GM12878 (cell line): ENCODE measurements at regions not wholly inside any gene's neighbourhood (a gene's known extent, or its start where the extent isn't known, plus 50 kb on each side); places are given as distances from the start of the nearest gene placed in this dataset.
A peak's percentile ranks its signal among the peaks of the same experiment; 100 is the strongest.

Experiments
- ATAC-seq: fragments of 200-7000 bp; cut with Tn5 transposase; 3 replicates; pipeline ENCODE4 v1.9.1; 2020; ENCODE audit warnings: mild to moderate bottlenecking, moderate library complexity
- BruUV-seq: library from RNA; stranded (reverse); fragments of 400-500 nt; replicated peaks from 2 replicates; lab custom pipeline; 2021; lab: Mats Ljungman, UMichigan
- CTCF ChIA-PET: fragments of 300-600 bp; sonication (Branson Sonifier 250); formaldehyde crosslinking; extraction: SDS; loops from one replicate; lab custom pipeline; 2021; ENCODE audit warnings: inconsistent platforms; lab: Yijun Ruan, JAX
- POLR2A ChIA-PET: fragments of 350-600 bp; formaldehyde crosslinking; extraction: SDS; loops from one replicate; lab custom pipeline; 2021; ENCODE audit warnings: inconsistent platforms; lab: Charles Lee
- RAD21 ChIA-PET: fragments of 300-600 bp; sonication (Branson Sonifier 250); formaldehyde crosslinking; loops from one replicate; lab custom pipeline; 2023; ENCODE audit warnings: antibody characterized with exemption; ENCODE audit not compliant: unreplicated experiment; lab: Charles Lee
- SMC1A ChIA-PET: fragments of 300-600 bp; sonication (Branson Sonifier 250); formaldehyde crosslinking; loops from one replicate; lab custom pipeline; 2023; ENCODE audit not compliant: unreplicated experiment, uncharacterized antibody; lab: Charles Lee
- DNase-seq: peaks from one replicate; pipeline ENCODE4 v3.0.0-alpha.2; 2011; ENCODE audit warnings: low read depth, low spot score
- FAIRE-seq: peaks from 3 replicates; lab custom pipeline; 2011; peaks lifted over from hg19 to GRCh38; lab: Jason Lieb, UNC
- H2AFZ ChIP-seq: 2 replicates; pipeline ENCODE4 v1.6.0; 2011; ENCODE audit warnings: low read depth, low read length, control low read depth; ENCODE audit not compliant: control insufficient read depth
- H3K27ac ChIP-seq: 2 replicates; pipeline ENCODE4 v1.5.1; 2011; ENCODE audit warnings: control low read depth; ENCODE audit not compliant: control insufficient read depth, insufficient read depth
- H3K27me3 ChIP-seq, 2 experiments: replicated peaks in 1 of 2; 2 replicates each; pipeline versions ENCODE4 v1.6.0 to v1.6.1; 2011; ENCODE audit warnings: low read length in 1 of 2; ENCODE audit not compliant: control insufficient read depth in 2 of 2, insufficient read depth in 2 of 2
- H3K36me3 ChIP-seq, 2 experiments: 2 replicates each; pipeline ENCODE4 v1.5.1; 2011; ENCODE audit warnings: low read length in 1 of 2; ENCODE audit not compliant: control insufficient read depth in 2 of 2, insufficient read depth in 2 of 2
- H3K4me1 ChIP-seq: 2 replicates; pipeline ENCODE4 v1.6.1; 2011; ENCODE audit warnings: mild to moderate bottlenecking, low read length, moderate library complexity, mixed read lengths; ENCODE audit not compliant: control insufficient read depth, insufficient read depth
- H3K4me2 ChIP-seq: 2 replicates; pipeline ENCODE4 v1.6.0; 2011; ENCODE audit warnings: control low read depth; ENCODE audit not compliant: control insufficient read depth, insufficient read depth
- H3K4me3 ChIP-seq: fragments of 200-600 bp; sonication (generic); 2 replicates; pipeline ENCODE4 v1.5.1; 2016
- H3K79me2 ChIP-seq: 2 replicates; pipeline ENCODE4 v1.6.0; 2011; ENCODE audit warnings: low read length; ENCODE audit not compliant: control insufficient read depth, insufficient read depth
- H3K9ac ChIP-seq: 2 replicates; pipeline ENCODE4 v1.8.0; 2011; ENCODE audit warnings: low read length, control low read depth, mixed read lengths; ENCODE audit not compliant: control insufficient read depth, insufficient read depth
- H3K9me3 ChIP-seq: replicated peaks from 3 replicates; pipeline ENCODE4 v1.5.1; 2011; ENCODE audit warnings: mild to moderate bottlenecking, low read length; ENCODE audit not compliant: control insufficient read depth, insufficient read depth
- H4K20me1 ChIP-seq: 2 replicates; pipeline ENCODE4 v1.6.0; 2011; ENCODE audit not compliant: control insufficient read depth, insufficient read depth
- BACH1 ChIP-seq: fragments of 450-650 bp; IDR thresholded peaks from 2 replicates; pipeline ENCODE4 v1.6.1; 2017; ENCODE audit warnings: mild to moderate bottlenecking, borderline replicate concordance
- CBFB ChIP-seq: IDR thresholded peaks from 2 replicates; pipeline ENCODE4 v1.6.1; 2016; ENCODE audit warnings: antibody characterized with exemption, low read depth
- CREB1 ChIP-seq: IDR thresholded peaks from 2 replicates; pipeline ENCODE4 v1.6.1; 2012; ENCODE audit warnings: low read depth, mild to moderate bottlenecking, inconsistent platforms
- FOS ChIP-seq: IDR thresholded peaks from 3 replicates; pipeline ENCODE4 v1.6.1; 2011; ENCODE audit warnings: borderline replicate concordance; ENCODE audit not compliant: insufficient read length; ENCODE audit errors: extremely low read depth
- KAT2A ChIP-seq: conservative IDR thresholded peaks from 2 replicates; pipeline ENCODE4 v1.6.1; 2011; ENCODE audit warnings: low read depth, low read length; ENCODE audit not compliant: control insufficient read depth
- MYB ChIP-seq: fragments of 150-350 bp; IDR thresholded peaks from 2 replicates; pipeline ENCODE4 v1.6.1; 2014; ENCODE audit warnings: mild to moderate bottlenecking, low read depth, low read length, borderline replicate concordance
- NFXL1 ChIP-seq: fragments of 450-650 bp; IDR thresholded peaks from 2 replicates; pipeline ENCODE4 v1.6.1; 2017; ENCODE audit warnings: antibody characterized with exemption, mild to moderate bottlenecking, borderline replicate concordance
- PAX8 ChIP-seq: fragments of 450-650 bp; IDR thresholded peaks from 2 replicates; pipeline ENCODE4 v1.6.1; 2017; ENCODE audit warnings: mild to moderate bottlenecking, moderate library complexity
- RAD51 ChIP-seq: fragments of 450-650 bp; IDR thresholded peaks from 2 replicates; pipeline ENCODE4 v1.6.1; 2016; ENCODE audit warnings: moderate library complexity, mild to moderate bottlenecking, inconsistent platforms
- RUNX3 ChIP-seq: IDR thresholded peaks from 2 replicates; pipeline ENCODE4 v1.6.1; 2012; ENCODE audit warnings: low read length, inconsistent platforms
- SMARCA5 ChIP-seq: fragments of 450-650 bp; IDR thresholded peaks from 2 replicates; pipeline ENCODE4 v1.6.1; 2017; ENCODE audit warnings: mild to moderate bottlenecking
- SREBF2 ChIP-seq: IDR thresholded peaks from 2 replicates; pipeline ENCODE4 v1.6.1; 2012; ENCODE audit warnings: mild to moderate bottlenecking, low read length
- TAF1 ChIP-seq: IDR thresholded peaks from 2 replicates; pipeline ENCODE4 v1.6.1; 2011; ENCODE audit warnings: mild to moderate bottlenecking, low read depth, low read length, borderline replicate concordance
- TARDBP ChIP-seq: IDR thresholded peaks from 2 replicates; pipeline ENCODE4 v1.6.1; 2016; ENCODE audit warnings: borderline replicate concordance
- TCF3 ChIP-seq: IDR thresholded peaks from 2 replicates; pipeline ENCODE4 v1.6.1; 2012; ENCODE audit warnings: low read depth, mild to moderate bottlenecking, low read length, borderline replicate concordance; ENCODE audit not compliant: insufficient read depth
- ZBTB11 ChIP-seq: fragments of 450-650 bp; formaldehyde crosslinking; IDR thresholded peaks from 2 replicates; pipeline ENCODE4 v1.5.0; 2022; ENCODE audit warnings: mild to moderate bottlenecking, missing genetic modification characterization
- WGBS: methylation state at CpG from one replicate; pipeline ENCODE4 v1.1.6; 2016; ENCODE audit warnings: low lambda C conversion rate; ENCODE audit not compliant: insufficient replicate concordance, insufficient coverage; ENCODE audit errors: missing lambda C conversion rate; 5-methylcytosine and 5-hydroxymethylcytosine counted together
- in situ Hi-C: fragments of 300-500 bp; cut with MboI; formaldehyde crosslinking; loops from 9 replicates; pipeline ENCODE4 v1.14.3; 2018; ENCODE audit warnings: mixed read lengths
- intact Hi-C: fragments of 100-400 bp; cut with micrococcal nuclease; formaldehyde crosslinking; loops from one replicate; pipeline ENCODE4 v1.14.2; 2022; ENCODE audit not compliant: unreplicated experiment

DNA sequence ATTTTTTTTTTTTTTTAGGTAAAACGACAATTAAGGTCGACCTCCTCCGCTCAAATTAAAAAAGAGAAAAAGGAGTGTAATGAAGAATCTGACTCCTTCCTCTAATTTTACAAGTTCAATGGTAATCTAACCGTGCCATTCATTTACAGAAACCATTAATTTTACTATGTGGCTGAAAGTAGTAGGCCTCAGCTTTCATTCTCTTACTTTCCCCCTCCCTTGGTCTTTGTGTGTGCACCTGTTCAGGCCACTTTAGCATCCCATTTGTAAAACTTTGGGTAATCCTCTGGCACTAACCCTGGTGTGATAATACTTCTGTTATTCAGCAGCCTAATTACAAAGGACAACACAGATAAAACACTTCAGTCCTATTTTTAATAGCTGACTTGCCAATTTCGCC, 128.1 kb downstream of the ASCL1 start (continued):
- no peak for TF ChIP-seq ZBTB11 (CRISPR knock-in tag)
- TF ChIP-seq RUNX3: peak; percentile 77
- no peak for TF ChIP-seq TARDBP
- TF ChIP-seq KAT2A: no peak
- TF ChIP-seq SREBF2: no peak
- TF ChIP-seq RAD51: no peak
- peak; percentile 73; the same call in 1 of the 2 replicates for TF ChIP-seq TCF3
- no peak for TF ChIP-seq CBFB
- TF ChIP-seq CREB1: no peak
- TF ChIP-seq FOS: no peak

DNA sequence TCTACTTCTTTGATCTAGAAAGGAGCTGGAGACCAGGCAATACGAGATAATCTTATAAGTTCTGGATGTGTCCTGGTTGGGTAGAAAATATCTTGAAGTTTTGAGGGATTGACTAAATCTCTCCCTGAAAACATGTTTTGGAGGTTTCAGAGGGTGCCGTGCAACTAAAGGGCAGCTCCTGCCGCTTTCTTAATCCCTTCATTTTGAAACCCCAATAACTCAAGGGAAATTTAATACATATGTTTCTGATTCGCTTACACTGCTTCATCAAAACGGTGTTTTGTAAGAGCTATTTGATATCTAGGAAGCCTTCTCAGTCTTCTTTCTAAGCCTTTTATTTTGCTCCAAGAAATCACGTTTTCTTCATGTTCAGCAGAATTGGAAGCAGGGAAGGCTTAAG, 129.0 kb downstream of the ASCL1 start:
- SMC1A ChIA-PET: interaction anchor here (0.9 to 2.6 kb wide), 11 partner anchors 9 to 339 kb away, joined by 3 to 12 read pairs (median 4); no protein-coding TSS in a partner anchor
- FAIRE-seq: no peak
- intact Hi-C loops: no loop called here
- H2AFZ ChIP-seq: no peak overlapping the region
- no peaks in the 10 kb centered on the region for H3K36me3 ChIP-seq
- RAD21 ChIA-PET: interaction anchor here (1.5 to 1.8 kb wide), 2 partner anchors 16 to 95 kb away, joined by 5 to 7 read pairs; no protein-coding TSS in a partner anchor
- H3K9me3 ChIP-seq: no peaks in the 10 kb centered on the region; the same call in 1 of the 3 replicates
- in situ Hi-C loops: no loop called here
- ATAC-seq: no peak
- H4K20me1 ChIP-seq: no peaks in the 10 kb centered on the region
- 74% methylated on average over 6 of the region's 6 CpGs for WGBS
- no peaks in the 10 kb centered on the region for H3K27me3 ChIP-seq
- H3K4me1 ChIP-seq: no peaks in the 10 kb centered on the region
- POLR2A ChIA-PET: interaction anchor here (1.7 kb wide), 1 partner anchor 10 kb away, joined by 6 read pairs; no protein-coding TSS in a partner anchor
- H3K4me2 ChIP-seq: no peak overlapping the region
- H3K79me2 ChIP-seq: no peaks in the 10 kb centered on the region
- no peak overlapping the region for H3K4me3 ChIP-seq
- H3K27ac ChIP-seq: no peak overlapping the region
- no peak for DNase-seq
- no peak for TF ChIP-seq NFXL1
- no peak for TF ChIP-seq PAX8
- no peak for TF ChIP-seq BACH1
- TF ChIP-seq MYB: no peak
- no peak for TF ChIP-seq TAF1
- no peak for TF ChIP-seq SMARCA5
- TF ChIP-seq FOS: no peak
- CTCF ChIA-PET: interaction anchor here (0.8 to 1.7 kb wide), 4 partner anchors 8 to 203 kb away, joined by 3 to 11 read pairs (median 4); no protein-coding TSS in a partner anchor
- BruUV-seq: no TSS peak
- no peak overlapping the region for H3K9ac ChIP-seq
